GM20000 (cell line): ENCODE measurements at regions not wholly inside any gene's neighbourhood (a gene's known extent, or its start where the extent isn't known, plus 50 kb on each side); places are given as distances from the start of the nearest gene placed in this dataset.
"Not testable (repeated sequence)": the region's sequence is repeated elsewhere in the genome, so short reads cannot be mapped to it uniquely, and the experiment has no call there.

Source experiments
- DNase-seq: peaks from one replicate; pipeline ENCODE4 v3.0.0; 2012; ENCODE audit warnings: low spot score
- CTCF ChIP-seq: IDR thresholded peaks from 2 replicates; pipeline ENCODE4 v1.5.1; 2012; ENCODE audit warnings: mild to moderate bottlenecking, control low read depth; ENCODE audit errors: extremely low read depth, missing control alignments

- TF ChIP-seq CTCF = no peak
- DNase-seq = no peak
Observed at GRCh38 chrX:42290608-42291007, 367.3 kb upstream of the CASK start.

DNA sequence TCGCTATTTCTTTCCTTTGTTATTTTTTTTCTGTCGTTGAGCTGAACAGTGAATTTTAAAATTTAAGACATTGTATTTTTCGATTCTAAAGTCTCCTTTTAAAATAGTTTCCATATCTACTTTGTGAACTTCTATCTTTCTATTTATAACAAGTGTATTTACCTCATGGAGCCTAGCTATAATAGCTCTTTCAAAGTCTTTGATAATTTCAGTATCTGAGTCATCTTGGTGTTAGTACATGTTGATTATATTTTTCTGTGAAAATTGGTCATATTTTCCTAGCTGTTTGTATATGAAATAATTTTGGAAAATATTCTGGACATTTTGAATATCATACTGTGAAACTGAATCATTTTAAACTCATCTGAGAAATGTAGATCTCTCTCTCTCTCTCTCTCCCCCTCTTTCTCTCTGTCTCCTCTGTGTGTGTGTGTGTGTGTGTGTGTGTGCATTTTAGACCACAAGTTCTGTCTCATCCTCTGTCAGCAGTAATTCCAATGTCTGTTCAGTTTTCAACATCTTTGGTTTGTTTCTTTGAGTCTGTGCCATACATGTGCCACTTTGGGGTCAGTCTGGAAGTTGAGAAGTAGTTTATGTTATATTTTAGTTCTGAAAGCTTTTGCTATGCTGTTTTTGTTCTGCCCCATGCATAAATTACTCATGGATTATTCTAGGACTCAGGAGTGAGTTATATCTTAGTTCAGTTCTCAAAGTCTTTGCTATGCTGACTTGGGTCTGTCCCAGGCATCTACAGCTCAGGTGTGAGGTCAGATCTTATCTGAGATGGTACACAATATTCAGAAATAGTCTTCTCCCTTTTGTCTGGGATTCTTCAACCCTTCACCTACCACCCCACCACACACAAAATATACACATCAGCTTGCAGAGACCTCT lies 366.4 kb upstream of the CASK start:
- no peak for DNase-seq
- no peak for TF ChIP-seq CTCF

- not testable (repeated sequence) for DNase-seq
Observed at GRCh38 chrX:42285681-42286080, 362.3 kb upstream of the CASK start.

DNA sequence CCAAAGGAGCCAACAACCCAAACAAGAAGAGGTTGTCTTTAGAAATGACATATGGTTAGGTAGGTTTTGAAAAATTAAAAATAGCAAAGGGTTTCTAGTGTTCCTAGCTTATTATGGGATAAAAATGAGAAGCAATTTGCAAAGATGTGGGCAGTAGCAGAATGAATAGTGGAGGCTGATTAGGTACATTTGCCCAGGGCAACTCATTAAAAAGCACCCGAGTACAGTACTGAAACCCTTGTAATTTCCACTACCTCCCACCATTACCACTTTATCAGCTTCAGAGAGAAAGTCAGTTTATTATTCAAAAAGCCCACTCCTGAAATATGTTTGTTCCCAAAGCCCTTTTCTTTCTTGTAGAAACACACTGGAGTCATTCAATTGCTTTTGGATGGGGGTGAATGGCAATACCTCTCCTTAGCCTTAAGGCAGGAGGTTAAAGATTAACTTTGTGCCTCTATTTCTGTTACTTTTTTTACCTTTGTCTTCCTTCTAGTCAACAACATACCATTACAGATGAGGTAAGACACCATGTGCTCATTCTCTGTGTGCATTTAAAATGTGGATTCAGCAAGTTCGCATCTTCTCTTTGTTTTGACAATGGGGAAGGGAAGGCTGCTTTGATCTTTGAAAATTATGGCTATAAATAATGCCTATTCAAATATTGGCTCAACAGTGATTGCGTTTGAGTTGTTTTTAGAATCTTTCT lies 353.8 kb upstream of the CASK start:
- no peak for TF ChIP-seq CTCF
- no peak for DNase-seq

- no peak for TF ChIP-seq CTCF
- no peak for DNase-seq
Observed at GRCh38 chrX:42274151-42274550, 350.8 kb upstream of the CASK start.

DNA sequence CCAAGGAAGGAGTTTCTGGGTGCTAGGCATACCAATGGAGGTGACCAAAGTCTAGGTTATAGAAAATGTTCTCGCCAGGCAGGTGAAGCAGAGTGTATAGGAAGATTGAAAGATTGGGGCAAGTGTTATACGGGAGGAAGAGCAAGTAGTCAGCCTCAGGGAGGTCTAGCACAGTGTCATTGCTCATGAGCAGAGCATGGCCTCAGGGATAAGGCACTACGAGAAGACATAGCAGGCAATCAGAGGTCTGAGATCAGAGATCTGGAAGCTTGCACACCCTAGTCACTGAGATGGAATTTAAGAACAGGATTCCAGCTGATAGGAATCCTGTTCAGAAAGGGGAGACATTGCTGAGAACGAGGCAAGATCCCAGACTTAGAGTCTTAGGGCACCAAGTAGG lies 350.0 kb upstream of the CASK start:
- no peak for TF ChIP-seq CTCF
- DNase-seq = no peak

GRCh38 chrX:42269186-42269585 lies 345.8 kb upstream of the CASK start:
- TF ChIP-seq CTCF = no peak
- no peak for DNase-seq
